ENCODE measurements at regions not wholly inside any gene's neighbourhood (a gene's known extent, or its start where the extent isn't known, plus 50 kb on each side); places are given as distances from the start of the nearest gene placed in this dataset.

GRCh38 chr20:19907326-19908056 lies 109.7 kb upstream of the NAA20 start:
- Histone ChIP-seq H3K27ac (replicated peaks) (no peak overlapping the region), H3K4me3 (replicated peaks; ENCODE audit: insufficient read depth, low read length) (no peak overlapping the region), H3K27me3 (ENCODE audit: insufficient read depth, poor library complexity, severe bottlenecking) (no peaks in the 10 kb centered on the region)
- TF ChIP-seq CTCF (IDR thresholded peaks at IDR 0.05; ENCODE audit: insufficient read depth, low read length), result no peak
- no peak for TF ChIP-seq GABPA (IDR thresholded peaks at IDR 0.05; ENCODE audit: low read depth)
- no peak for TF ChIP-seq SPI1 (IDR thresholded peaks at IDR 0.05; ENCODE audit: borderline replicate concordance, low read depth)
- no peak for TF ChIP-seq REST (IDR thresholded peaks at IDR 0.05; ENCODE audit: insufficient replicate concordance, low read depth)
- DNase-seq (ENCODE audit: low read depth in 1 of 2, low spot score in 1 of 2), result no peak

GRCh38 chr20:19908576-19908975 lies 108.6 kb upstream of the NAA20 start:
- Histone ChIP-seq H3K27ac (replicated peaks) (no peak overlapping the region), H3K27me3 (ENCODE audit: insufficient read depth, poor library complexity, severe bottlenecking) (no peaks in the 10 kb centered on the region), H3K4me3 (replicated peaks; ENCODE audit: insufficient read depth, low read length) (no peak overlapping the region)
- no peak for TF ChIP-seq GABPA (IDR thresholded peaks at IDR 0.05; ENCODE audit: low read depth)
- no peak for TF ChIP-seq SPI1 (IDR thresholded peaks at IDR 0.05; ENCODE audit: borderline replicate concordance, low read depth)
- no peak for TF ChIP-seq POLR2AphosphoS5 (IDR thresholded peaks at IDR 0.05; ENCODE audit: low read depth)
- no peak for TF ChIP-seq REST (IDR thresholded peaks at IDR 0.05; ENCODE audit: insufficient replicate concordance, low read depth)
- no peak for TF ChIP-seq CTCF (IDR thresholded peaks at IDR 0.05; ENCODE audit: insufficient read depth, low read length)
- no peak for DNase-seq (ENCODE audit: low read depth in 1 of 2, low spot score in 1 of 2)

DNA sequence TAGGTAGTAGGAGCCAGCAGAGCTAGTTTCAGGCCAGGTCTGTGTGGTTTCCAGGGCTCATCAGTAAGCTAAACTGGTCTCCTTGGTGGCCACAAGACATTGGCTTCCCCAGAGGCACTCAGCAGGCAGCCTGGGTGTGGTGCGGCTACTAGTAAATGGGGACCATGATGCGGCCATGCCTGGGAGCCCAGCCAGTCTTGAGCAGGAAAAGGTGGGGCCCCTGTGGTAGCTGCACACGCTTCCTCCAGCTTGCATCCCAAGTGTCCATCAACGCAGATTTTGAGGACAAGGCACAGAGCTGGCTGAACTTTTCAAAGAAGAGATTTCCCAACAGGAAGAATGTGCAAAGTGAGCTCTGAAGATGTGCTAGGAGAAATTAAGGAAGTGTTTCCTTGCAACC lies 107.4 kb upstream of the NAA20 start:
- no peak overlapping the region for H3K27ac ChIP-seq (replicated peaks)
- TF ChIP-seq POLR2AphosphoS5 (IDR thresholded peaks at IDR 0.05; ENCODE audit: low read depth), result no peak
- TF ChIP-seq SPI1 (IDR thresholded peaks at IDR 0.05; ENCODE audit: borderline replicate concordance, low read depth), result peak; percentile 27; the same call in 1 of the 2 replicates
- H3K27me3 ChIP-seq (ENCODE audit: insufficient read depth, poor library complexity, severe bottlenecking), result no peaks in the 10 kb centered on the region
- H3K4me3 ChIP-seq (replicated peaks; ENCODE audit: insufficient read depth, low read length), result no peak overlapping the region
- DNase-seq (ENCODE audit: low read depth in 1 of 2, low spot score in 1 of 2), result peak in 1 of 2 experiments; percentile 16

GRCh38 chr20:19911810-19912382 lies 105.3 kb upstream of the NAA20 start:
- DNase-seq (ENCODE audit: low read depth in 1 of 2, low spot score in 1 of 2), result no peak
- no peak overlapping the region for H3K27ac ChIP-seq (replicated peaks)
- no peaks in the 10 kb centered on the region for H3K27me3 ChIP-seq (ENCODE audit: insufficient read depth, poor library complexity, severe bottlenecking)
- no peak overlapping the region for H3K4me3 ChIP-seq (replicated peaks; ENCODE audit: insufficient read depth, low read length)
- TF ChIP-seq GABPA (IDR thresholded peaks at IDR 0.05; ENCODE audit: low read depth), result no peak
